ENCODE measurements at regions not wholly inside any gene's neighbourhood (a gene's known extent, or its start where the extent isn't known, plus 50 kb on each side); places are given as distances from the start of the nearest gene placed in this dataset.

- DNase-seq (ENCODE audit: unreplicated experiment), result no peak
- no peaks in the 10 kb centered on the region for H3K36me3 Mint-ChIP-seq (ENCODE audit: insufficient read depth, unreplicated experiment)
- H3K4me1 Mint-ChIP-seq (ENCODE audit: insufficient read depth, unreplicated experiment), result no peaks in the 10 kb centered on the region
- TF ChIP-seq CTCF (IDR thresholded peaks at IDR 0.05; ENCODE audit: unreplicated experiment), result no peak
- peaks cover 40% of the 10 kb centered on the region for H3K27me3 Mint-ChIP-seq (ENCODE audit: insufficient read depth, unreplicated experiment)
- intact Hi-C loops (cut with micrococcal nuclease), result no loop called here
- no peak overlapping the region for H3K27ac Mint-ChIP-seq (ENCODE audit: low read depth, unreplicated experiment)
- ChIA-PET POLR2A (no interaction called here), CTCF (interaction anchor here (0.6 to 1.2 kb wide), 3 partner anchors 9 to 1228 kb away, joined by 3 read pairs; no protein-coding TSS in a partner anchor)
- no TSS peak for BruUV-seq (replicated peaks)
- H3K4me3 Mint-ChIP-seq (ENCODE audit: unreplicated experiment), result no peak overlapping the region
- no peaks in the 10 kb centered on the region for H3K9me3 Mint-ChIP-seq (ENCODE audit: unreplicated experiment)
Observed at GRCh38 chr6:71544028-71544427, 255.4 kb downstream of the OGFRL1 start.

- no peaks in the 10 kb centered on the region for H3K9me3 Mint-ChIP-seq (ENCODE audit: unreplicated experiment)
- TF ChIP-seq CTCF (IDR thresholded peaks at IDR 0.05; ENCODE audit: unreplicated experiment), result no peak
- no peak overlapping the region for H3K27ac Mint-ChIP-seq (ENCODE audit: low read depth, unreplicated experiment)
- H3K36me3 Mint-ChIP-seq (ENCODE audit: insufficient read depth, unreplicated experiment), result no peaks in the 10 kb centered on the region
- no peaks in the 10 kb centered on the region for H3K4me1 Mint-ChIP-seq (ENCODE audit: insufficient read depth, unreplicated experiment)
- H3K27me3 Mint-ChIP-seq (ENCODE audit: insufficient read depth, unreplicated experiment), result peaks cover 46% of the 10 kb centered on the region
- H3K4me3 Mint-ChIP-seq (ENCODE audit: unreplicated experiment), result no peak overlapping the region
- no TSS peak for BruUV-seq (replicated peaks)
- ChIA-PET CTCF (interaction anchor here (0.7 kb wide), 1 partner anchor 322 kb away, joined by 3 read pairs; no protein-coding TSS in a partner anchor), POLR2A (no interaction called here)
- intact Hi-C loops (cut with micrococcal nuclease), result no loop called here
- DNase-seq (ENCODE audit: unreplicated experiment), result no peak
Observed at GRCh38 chr6:71544906-71545305, 256.3 kb downstream of the OGFRL1 start.

- ChIA-PET CTCF (no interaction called here), POLR2A (no interaction called here)
- Mint-ChIP-seq H3K4me1 (ENCODE audit: insufficient read depth, unreplicated experiment) (no peaks in the 10 kb centered on the region), H3K9me3 (ENCODE audit: unreplicated experiment) (no peaks in the 10 kb centered on the region), H3K4me3 (ENCODE audit: unreplicated experiment) (no peak overlapping the region), H3K27ac (ENCODE audit: low read depth, unreplicated experiment) (no peak overlapping the region), H3K27me3 (ENCODE audit: insufficient read depth, unreplicated experiment) (peaks cover 56% of the 10 kb centered on the region), H3K36me3 (ENCODE audit: insufficient read depth, unreplicated experiment) (no peaks in the 10 kb centered on the region)
- intact Hi-C loops (cut with micrococcal nuclease), result no loop called here
- no TSS peak for BruUV-seq (replicated peaks)
- no peak for DNase-seq (ENCODE audit: unreplicated experiment)
- TF ChIP-seq CTCF (IDR thresholded peaks at IDR 0.05; ENCODE audit: unreplicated experiment), result no peak
Observed at GRCh38 chr6:71545905-71546304, 257.3 kb downstream of the OGFRL1 start.

GRCh38 chr6:71551798-71552197 is 263.2 kb downstream of the OGFRL1 start:
- BruUV-seq (replicated peaks), result no TSS peak
- DNase-seq (ENCODE audit: unreplicated experiment), result no peak
- Mint-ChIP-seq H3K36me3 (ENCODE audit: insufficient read depth, unreplicated experiment) (no peaks in the 10 kb centered on the region), H3K4me3 (ENCODE audit: unreplicated experiment) (no peak overlapping the region), H3K4me1 (ENCODE audit: insufficient read depth, unreplicated experiment) (no peaks in the 10 kb centered on the region), H3K9me3 (ENCODE audit: unreplicated experiment) (no peaks in the 10 kb centered on the region), H3K27me3 (ENCODE audit: insufficient read depth, unreplicated experiment) (peaks cover 31% of the 10 kb centered on the region), H3K27ac (ENCODE audit: low read depth, unreplicated experiment) (no peak overlapping the region)
- intact Hi-C loops (cut with micrococcal nuclease), result no loop called here
- no peak for TF ChIP-seq CTCF (IDR thresholded peaks at IDR 0.05; ENCODE audit: unreplicated experiment)
- POLR2A ChIA-PET, result no interaction called here
- CTCF ChIA-PET, result interaction anchor here (0.5 to 1.1 kb wide), 4 partner anchors 10 to 533 kb away, joined by 3 read pairs; no protein-coding TSS in a partner anchor
